ENCODE measurements at regions not wholly inside any gene's neighbourhood (a gene's known extent, or its start where the extent isn't known, plus 50 kb on each side); places are given as distances from the start of the nearest gene placed in this dataset.

GRCh38 chr16:60510941-60511340 is 1525.3 kb downstream of the CDH8 start:
- WGBS: 83% methylated on average over 3 of the region's 3 CpGs
- no peaks in the 10 kb centered on the region for H3K27me3 ChIP-seq (ENCODE audit: control insufficient read depth in 4 of 4, insufficient read depth in 4 of 4, low read length in 3 of 4)
- H3K36me3 ChIP-seq (ENCODE audit: control insufficient read depth in 4 of 4, insufficient read depth in 3 of 4, low read depth in 1 of 4, low read length in 3 of 4): no peaks in the 10 kb centered on the region
- DNase-seq (ENCODE audit: low spot score): no peak
- H3K27ac ChIP-seq (ENCODE audit: low read depth in 1 of 2, low read length in 2 of 2): no peak overlapping the region
- TF ChIP-seq JUND (IDR thresholded peaks at IDR 0.05) (no peak), CTCF (IDR thresholded peaks at IDR 0.05; ENCODE audit: low read depth, low read length, missing input control) (no peak), ATF3 (IDR thresholded peaks at IDR 0.05) (no peak), SP1 (IDR thresholded peaks at IDR 0.05) (no peak), YY1 (IDR thresholded peaks at IDR 0.05) (no peak), FOXA2 (IDR thresholded peaks at IDR 0.05) (no peak), RAD21 (IDR thresholded peaks at IDR 0.05) (no peak), HNF4G (IDR thresholded peaks at IDR 0.05) (no peak), NR2F2 (IDR thresholded peaks at IDR 0.05) (no peak), MAX (IDR thresholded peaks at IDR 0.05) (no peak), HNF4A (conservative IDR thresholded peaks at IDR 0.05) (no peak), GABPA (IDR thresholded peaks at IDR 0.05 in 1 of 2, conservative IDR thresholded peaks at IDR 0.05 in 1 of 2) (no peak), EGR1 (IDR thresholded peaks at IDR 0.05; ENCODE audit: low read depth in 2 of 2) (no peak)
- H3K9ac ChIP-seq (ENCODE audit: low read depth in 1 of 2, low read length in 2 of 2): no peak overlapping the region
- H3K4me3 ChIP-seq (ENCODE audit: low read depth in 1 of 3, low read length in 3 of 3): no peak overlapping the region
- peaks cover 0 to 1% (median 0%) of the 10 kb centered on the region in 4 donors for H3K9me3 ChIP-seq (ENCODE audit: control insufficient read depth in 4 of 4, low read length in 3 of 4)
- H3K4me1 ChIP-seq (ENCODE audit: control insufficient read depth in 4 of 4, insufficient read depth in 4 of 4, low read length in 3 of 4): no peaks in the 10 kb centered on the region

GRCh38 chr16:60510208-60510607 is 1526.0 kb downstream of the CDH8 start:
- no peaks in the 10 kb centered on the region for H3K9me3 ChIP-seq (ENCODE audit: control insufficient read depth in 4 of 4, low read length in 3 of 4)
- no peak for TF ChIP-seq GABPA (IDR thresholded peaks at IDR 0.05 in 1 of 2, conservative IDR thresholded peaks at IDR 0.05 in 1 of 2)
- no peak for TF ChIP-seq ZBTB33 (IDR thresholded peaks at IDR 0.05)
- no peak for TF ChIP-seq MAX (IDR thresholded peaks at IDR 0.05)
- TF ChIP-seq JUND (IDR thresholded peaks at IDR 0.05): no peak
- TF ChIP-seq HNF4A (conservative IDR thresholded peaks at IDR 0.05): no peak
- TF ChIP-seq SP1 (IDR thresholded peaks at IDR 0.05): no peak
- no peak for TF ChIP-seq TAF1 (conservative IDR thresholded peaks at IDR 0.05)
- no peak for TF ChIP-seq EGR1 (IDR thresholded peaks at IDR 0.05; ENCODE audit: low read depth in 2 of 2)
- TF ChIP-seq RAD21 (IDR thresholded peaks at IDR 0.05): no peak
- TF ChIP-seq REST (IDR thresholded peaks at IDR 0.05): no peak
- TF ChIP-seq NR2F2 (IDR thresholded peaks at IDR 0.05): no peak
- no peak for TF ChIP-seq RXRA (IDR thresholded peaks at IDR 0.05)
- TF ChIP-seq FOXA2 (IDR thresholded peaks at IDR 0.05): no peak
- no peak for TF ChIP-seq YY1 (IDR thresholded peaks at IDR 0.05)
- no peak for TF ChIP-seq ATF3 (IDR thresholded peaks at IDR 0.05)
- no peak for TF ChIP-seq HNF4G (IDR thresholded peaks at IDR 0.05)
- TF ChIP-seq FOXA1 (IDR thresholded peaks at IDR 0.05): no peak
- TF ChIP-seq CTCF (IDR thresholded peaks at IDR 0.05; ENCODE audit: low read depth, low read length, missing input control): no peak
- H3K27ac ChIP-seq (ENCODE audit: low read depth in 1 of 2, low read length in 2 of 2): no peak overlapping the region
- no peak for DNase-seq (ENCODE audit: low spot score)
- no peak overlapping the region for H3K9ac ChIP-seq (ENCODE audit: low read depth in 1 of 2, low read length in 2 of 2)
- no peaks in the 10 kb centered on the region for H3K27me3 ChIP-seq (ENCODE audit: control insufficient read depth in 4 of 4, insufficient read depth in 4 of 4, low read length in 3 of 4)
- no peaks in the 10 kb centered on the region for H3K36me3 ChIP-seq (ENCODE audit: control insufficient read depth in 4 of 4, insufficient read depth in 3 of 4, low read depth in 1 of 4, low read length in 3 of 4)
- no peaks in the 10 kb centered on the region for H3K4me1 ChIP-seq (ENCODE audit: control insufficient read depth in 4 of 4, insufficient read depth in 4 of 4, low read length in 3 of 4)
- 69% methylated on average over 1 of the region's 1 CpG for WGBS
- no peak overlapping the region for H3K4me3 ChIP-seq (ENCODE audit: low read depth in 1 of 3, low read length in 3 of 3)

Data from liver (tissue), 8 donors.